ENCODE measurements at regions not wholly inside any gene's neighbourhood (a gene's known extent, or its start where the extent isn't known, plus 50 kb on each side); places are given as distances from the start of the nearest gene placed in this dataset.

DNA sequence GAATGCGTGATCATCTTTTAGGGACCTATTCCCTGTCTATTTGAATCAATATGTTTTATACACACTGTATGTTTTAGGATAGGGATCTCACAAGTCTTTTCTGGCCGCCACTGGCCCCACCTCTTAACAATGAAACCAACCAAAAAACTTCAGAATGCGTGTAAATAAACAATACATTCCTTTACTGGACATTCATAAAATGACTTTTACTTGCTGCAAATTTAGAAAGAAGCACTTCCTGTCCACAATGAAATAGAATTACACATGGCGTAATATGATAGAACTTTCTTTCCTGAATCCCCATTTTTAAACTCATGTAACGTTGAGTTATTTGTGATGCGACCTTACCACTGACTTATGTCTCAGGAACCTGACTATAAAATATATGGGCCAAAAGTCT lies 233.6 kb downstream of the SLITRK6 start:
- Histone ChIP-seq H3K9me3 (ENCODE audit: insufficient read depth, low read depth, low read length) (no peaks in the 10 kb centered on the region), H3K27me3 (ENCODE audit: insufficient read depth, low read length, poor library complexity, severe bottlenecking) (no peaks in the 10 kb centered on the region), H3K9ac (ENCODE audit: low read depth, low read length, poor library complexity, severe bottlenecking) (no peak overlapping the region), H3K4me2 (ENCODE audit: low read depth, low read length, poor library complexity, severe bottlenecking) (no peak overlapping the region), H3K36me3 (ENCODE audit: insufficient read depth, low read length) (no peaks in the 10 kb centered on the region), H3K4me3 (ENCODE audit: low read length, poor library complexity, severe bottlenecking) (no peak overlapping the region), H3K9me2 (replicated peaks; ENCODE audit: low read depth, low read length) (no peaks in the 10 kb centered on the region), H3K79me2 (ENCODE audit: insufficient read depth, low read length) (no peaks in the 10 kb centered on the region), H4K20me1 (ENCODE audit: insufficient read depth, low read length, poor library complexity, severe bottlenecking) (no peaks in the 10 kb centered on the region), H3F3A (ENCODE audit: low read depth) (no peaks in the 10 kb centered on the region), H3K4me1 (ENCODE audit: insufficient read depth, low read length, poor library complexity, severe bottlenecking) (peaks cover 12% of the 10 kb centered on the region), H2AFZ (ENCODE audit: low read length) (no peak overlapping the region)
- TF ChIP-seq, protein P1, sequence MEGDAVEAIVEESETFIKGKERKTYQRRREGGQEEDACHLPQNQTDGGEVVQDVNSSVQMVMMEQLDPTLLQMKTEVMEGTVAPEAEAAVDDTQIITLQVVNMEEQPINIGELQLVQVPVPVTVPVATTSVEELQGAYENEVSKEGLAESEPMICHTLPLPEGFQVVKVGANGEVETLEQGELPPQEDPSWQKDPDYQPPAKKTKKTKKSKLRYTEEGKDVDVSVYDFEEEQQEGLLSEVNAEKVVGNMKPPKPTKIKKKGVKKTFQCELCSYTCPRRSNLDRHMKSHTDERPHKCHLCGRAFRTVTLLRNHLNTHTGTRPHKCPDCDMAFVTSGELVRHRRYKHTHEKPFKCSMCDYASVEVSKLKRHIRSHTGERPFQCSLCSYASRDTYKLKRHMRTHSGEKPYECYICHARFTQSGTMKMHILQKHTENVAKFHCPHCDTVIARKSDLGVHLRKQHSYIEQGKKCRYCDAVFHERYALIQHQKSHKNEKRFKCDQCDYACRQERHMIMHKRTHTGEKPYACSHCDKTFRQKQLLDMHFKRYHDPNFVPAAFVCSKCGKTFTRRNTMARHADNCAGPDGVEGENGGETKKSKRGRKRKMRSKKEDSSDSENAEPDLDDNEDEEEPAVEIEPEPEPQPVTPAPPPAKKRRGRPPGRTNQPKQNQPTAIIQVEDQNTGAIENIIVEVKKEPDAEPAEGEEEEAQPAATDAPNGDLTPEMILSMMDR (conservative IDR thresholded peaks at IDR 0.05; ENCODE audit: low read length): no peak
- TF ChIP-seq EZH2phosphoT487 (IDR thresholded peaks at IDR 0.05; ENCODE audit: borderline replicate concordance): no peak

DNA sequence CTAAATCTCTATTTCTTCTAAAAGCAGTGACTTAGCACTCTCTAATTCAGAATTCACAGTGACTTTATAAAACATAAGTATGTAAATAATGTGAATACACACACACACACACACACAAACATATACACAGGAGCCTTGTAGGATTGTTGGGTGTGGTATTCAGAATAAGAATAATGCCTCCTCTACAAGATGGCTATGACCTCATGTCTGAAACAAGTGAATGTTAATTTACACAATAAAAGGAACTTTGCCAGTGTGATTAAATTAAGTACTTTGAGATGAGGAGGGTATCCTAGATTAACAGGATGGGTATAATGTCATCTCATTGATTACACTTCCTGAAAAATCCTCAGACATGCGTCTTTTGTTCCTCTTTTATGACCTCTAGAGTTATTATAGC lies 234.6 kb downstream of the SLITRK6 start:
- H3K9me3 ChIP-seq (ENCODE audit: insufficient read depth, low read depth, low read length): no peaks in the 10 kb centered on the region
- H3K4me1 ChIP-seq (ENCODE audit: insufficient read depth, low read length, poor library complexity, severe bottlenecking): peaks cover 12% of the 10 kb centered on the region
- peak overlapping the region; percentile 37 for H2AFZ ChIP-seq (ENCODE audit: low read length)
- H3K9me2 ChIP-seq (replicated peaks; ENCODE audit: low read depth, low read length): no peaks in the 10 kb centered on the region
- no peak overlapping the region for H3K9ac ChIP-seq (ENCODE audit: low read depth, low read length, poor library complexity, severe bottlenecking)
- no peaks in the 10 kb centered on the region for H3K27me3 ChIP-seq (ENCODE audit: insufficient read depth, low read length, poor library complexity, severe bottlenecking)
- H3K36me3 ChIP-seq (ENCODE audit: insufficient read depth, low read length): no peaks in the 10 kb centered on the region
- no peaks in the 10 kb centered on the region for H3K79me2 ChIP-seq (ENCODE audit: insufficient read depth, low read length)
- H3K4me3 ChIP-seq (ENCODE audit: low read length, poor library complexity, severe bottlenecking): no peak overlapping the region
- no peak for TF ChIP-seq EZH2phosphoT487 (IDR thresholded peaks at IDR 0.05; ENCODE audit: borderline replicate concordance)
- TF ChIP-seq, protein P1 (conservative IDR thresholded peaks at IDR 0.05; ENCODE audit: low read length): no peak
- H4K20me1 ChIP-seq (ENCODE audit: insufficient read depth, low read length, poor library complexity, severe bottlenecking): no peaks in the 10 kb centered on the region
- no peaks in the 10 kb centered on the region for H3F3A ChIP-seq (ENCODE audit: low read depth)
- H3K4me2 ChIP-seq (ENCODE audit: low read depth, low read length, poor library complexity, severe bottlenecking): no peak overlapping the region

- no peaks in the 10 kb centered on the region for H3K9me2 ChIP-seq (replicated peaks; ENCODE audit: low read depth, low read length)
- H4K20me1 ChIP-seq (ENCODE audit: insufficient read depth, low read length, poor library complexity, severe bottlenecking): no peaks in the 10 kb centered on the region
- H3K4me2 ChIP-seq (ENCODE audit: low read depth, low read length, poor library complexity, severe bottlenecking): no peak overlapping the region
- no peaks in the 10 kb centered on the region for H3F3A ChIP-seq (ENCODE audit: low read depth)
- no peaks in the 10 kb centered on the region for H3K27me3 ChIP-seq (ENCODE audit: insufficient read depth, low read length, poor library complexity, severe bottlenecking)
- no peaks in the 10 kb centered on the region for H3K36me3 ChIP-seq (ENCODE audit: insufficient read depth, low read length)
- no peaks in the 10 kb centered on the region for H3K79me2 ChIP-seq (ENCODE audit: insufficient read depth, low read length)
- H3K4me3 ChIP-seq (ENCODE audit: low read length, poor library complexity, severe bottlenecking): no peak overlapping the region
- TF ChIP-seq EZH2phosphoT487 (IDR thresholded peaks at IDR 0.05; ENCODE audit: borderline replicate concordance): no peak
- TF ChIP-seq, protein P1 (conservative IDR thresholded peaks at IDR 0.05; ENCODE audit: low read length): no peak
- no peak overlapping the region for H2AFZ ChIP-seq (ENCODE audit: low read length)
- H3K4me1 ChIP-seq (ENCODE audit: insufficient read depth, low read length, poor library complexity, severe bottlenecking): peaks cover 12% of the 10 kb centered on the region
- no peaks in the 10 kb centered on the region for H3K9me3 ChIP-seq (ENCODE audit: insufficient read depth, low read depth, low read length)
- H3K9ac ChIP-seq (ENCODE audit: low read depth, low read length, poor library complexity, severe bottlenecking): no peak overlapping the region
Measured at GRCh38 chr13:85562282-85562681, 236.9 kb downstream of the SLITRK6 start.
